OCI-LY3 (cell line): ENCODE measurements at regions not wholly inside any gene's neighbourhood (a gene's known extent, or its start where the extent isn't known, plus 50 kb on each side); places are given as distances from the start of the nearest gene placed in this dataset.

ENCODE experiments used
- H2AFZ ChIP-seq: fragments of 200-600, 300-600 bp; shearing (Covaris generic); 2 replicates; pipeline ENCODE4 v1.6.0; 2014; ENCODE audit warnings: antibody characterized with exemption, low read depth, low read length
- H3K27ac ChIP-seq: fragments of 200-600, 300-600 bp; sonication (generic); 2 replicates; pipeline ENCODE4 v1.5.1; 2014; ENCODE audit warnings: mild to moderate bottlenecking, low read length, moderate library complexity, mixed read lengths
- H3K27me3 ChIP-seq: fragments of 200-600, 300-600 bp; sonication (generic); 2 replicates; pipeline ENCODE4 v1.6.1; 2014; ENCODE audit warnings: low read depth, low read length, mixed read lengths
- H3K36me3 ChIP-seq: fragments of 200-600, 300-600 bp; sonication (generic); replicated peaks from 2 replicates; pipeline ENCODE3; 2014; ENCODE audit warnings: low read depth, low read length, mixed read lengths
- H3K4me1 ChIP-seq: fragments of 300-600, 200-600 bp; sonication (generic); 2 replicates; pipeline ENCODE4 v1.6.1; 2014; ENCODE audit warnings: low read length, mixed read lengths
- H3K4me2 ChIP-seq: fragments of 200-600, 300-600 bp; sonication (generic); 2 replicates; pipeline ENCODE4 v1.6.1; 2014; ENCODE audit warnings: low read length, mixed read lengths
- H3K4me3 ChIP-seq: fragments of 300-600, 200-600 bp; sonication (generic); 2 replicates; pipeline ENCODE4 v1.5.1; 2014; ENCODE audit warnings: antibody characterized with exemption, mild to moderate bottlenecking, low read length, moderate library complexity
- H3K79me2 ChIP-seq: fragments of 300-600, 200-600 bp; shearing (Covaris generic); 2 replicates; pipeline ENCODE4 v1.6.1; 2014; ENCODE audit warnings: mild to moderate bottlenecking, low read length, mixed read lengths
- H3K9ac ChIP-seq: fragments of 300-600, 200-600 bp; shearing (Covaris generic); 2 replicates; pipeline ENCODE4 v1.6.0; 2014; ENCODE audit warnings: mild to moderate bottlenecking, low read length, moderate library complexity
- H3K9me3 ChIP-seq: fragments of 200-600, 300-600 bp; shearing (Covaris generic); 2 replicates; pipeline ENCODE4 v1.6.1; 2014; ENCODE audit warnings: low read length, mixed read lengths; ENCODE audit not compliant: insufficient read depth
- H4K20me1 ChIP-seq: fragments of 200-600, 300-600 bp; sonication (generic); 2 replicates; pipeline ENCODE4 v1.6.1; 2016; ENCODE audit warnings: low read length, mixed read lengths; ENCODE audit not compliant: insufficient read depth
- EZH2phosphoT487 ChIP-seq: fragments of 200-600 bp; shearing (Covaris generic); IDR thresholded peaks from 2 replicates; pipeline ENCODE4 v1.6.1; 2018; ENCODE audit warnings: antibody characterized with exemption, mixed run types, low read depth
- TF ChIP-seq, protein P1 (sequence below): fragments of 200-600, 300-600 bp; sonication (generic); IDR thresholded peaks from 2 replicates; pipeline ENCODE4 v1.5.1; 2014; ENCODE audit warnings: antibody characterized with exemption, low read length, low read depth

DNA sequence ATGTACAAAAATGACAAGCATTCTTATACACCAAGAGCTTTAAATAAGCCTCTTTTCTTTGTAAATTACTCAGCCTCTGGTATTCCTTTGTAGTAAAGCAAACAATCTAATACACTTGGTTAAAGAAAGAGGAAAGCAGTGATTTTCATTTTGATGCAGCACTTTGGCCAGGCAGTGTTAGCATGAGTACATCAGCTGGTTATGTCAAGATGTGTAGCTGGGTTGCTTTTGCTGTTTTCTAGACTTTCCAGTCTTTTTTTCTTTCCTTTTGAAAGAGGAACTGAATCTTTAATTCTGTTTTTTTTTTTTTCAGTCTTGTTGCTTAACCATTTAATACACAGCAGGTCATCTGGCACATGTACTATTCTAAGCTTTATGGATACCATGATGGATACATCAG, 167.1 kb upstream of the AADAT start:
- Histone ChIP-seq H3K27ac (peak overlapping the region; percentile 56), H3K27me3 (no peaks in the 10 kb centered on the region), H3K4me2 (peak overlapping the region; percentile 17; the same call in 1 of the 2 replicates), H3K79me2 (no peaks in the 10 kb centered on the region), H3K9ac (no peak overlapping the region), H3K9me3 (peaks cover 9% of the 10 kb centered on the region; the same call in 1 of the 2 replicates), H3K4me3 (no peak overlapping the region), H2AFZ (no peak overlapping the region), H3K36me3 (peaks cover 23% of the 10 kb centered on the region), H4K20me1 (no peaks in the 10 kb centered on the region), H3K4me1 (peaks cover 33% of the 10 kb centered on the region)
- no peak for TF ChIP-seq EZH2phosphoT487
- TF ChIP-seq, protein P1, sequence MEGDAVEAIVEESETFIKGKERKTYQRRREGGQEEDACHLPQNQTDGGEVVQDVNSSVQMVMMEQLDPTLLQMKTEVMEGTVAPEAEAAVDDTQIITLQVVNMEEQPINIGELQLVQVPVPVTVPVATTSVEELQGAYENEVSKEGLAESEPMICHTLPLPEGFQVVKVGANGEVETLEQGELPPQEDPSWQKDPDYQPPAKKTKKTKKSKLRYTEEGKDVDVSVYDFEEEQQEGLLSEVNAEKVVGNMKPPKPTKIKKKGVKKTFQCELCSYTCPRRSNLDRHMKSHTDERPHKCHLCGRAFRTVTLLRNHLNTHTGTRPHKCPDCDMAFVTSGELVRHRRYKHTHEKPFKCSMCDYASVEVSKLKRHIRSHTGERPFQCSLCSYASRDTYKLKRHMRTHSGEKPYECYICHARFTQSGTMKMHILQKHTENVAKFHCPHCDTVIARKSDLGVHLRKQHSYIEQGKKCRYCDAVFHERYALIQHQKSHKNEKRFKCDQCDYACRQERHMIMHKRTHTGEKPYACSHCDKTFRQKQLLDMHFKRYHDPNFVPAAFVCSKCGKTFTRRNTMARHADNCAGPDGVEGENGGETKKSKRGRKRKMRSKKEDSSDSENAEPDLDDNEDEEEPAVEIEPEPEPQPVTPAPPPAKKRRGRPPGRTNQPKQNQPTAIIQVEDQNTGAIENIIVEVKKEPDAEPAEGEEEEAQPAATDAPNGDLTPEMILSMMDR: no peak

- Histone ChIP-seq H3K36me3 (peaks cover 13% of the 10 kb centered on the region), H3K27ac (no peak overlapping the region), H3K79me2 (no peaks in the 10 kb centered on the region), H3K9me3 (peaks cover 6% of the 10 kb centered on the region; the same call in 1 of the 2 replicates), H3K4me3 (no peak overlapping the region), H3K4me2 (no peak overlapping the region), H3K27me3 (no peaks in the 10 kb centered on the region), H4K20me1 (no peaks in the 10 kb centered on the region), H3K4me1 (peaks cover 14% of the 10 kb centered on the region), H3K9ac (no peak overlapping the region), H2AFZ (no peak overlapping the region)
- TF ChIP-seq, protein P1: no peak
- no peak for TF ChIP-seq EZH2phosphoT487
Measured at GRCh38 chr4:170248576-170248975, 158.8 kb upstream of the AADAT start.

- Histone ChIP-seq H3K4me3 (no peak overlapping the region), H3K36me3 (peaks cover 11% of the 10 kb centered on the region), H2AFZ (no peak overlapping the region), H4K20me1 (no peaks in the 10 kb centered on the region), H3K4me2 (no peak overlapping the region), H3K27me3 (no peaks in the 10 kb centered on the region), H3K9me3 (peaks cover 6% of the 10 kb centered on the region; the same call in 1 of the 2 replicates), H3K4me1 (peaks cover 14% of the 10 kb centered on the region), H3K9ac (no peak overlapping the region), H3K79me2 (no peaks in the 10 kb centered on the region), H3K27ac (no peak overlapping the region)
- TF ChIP-seq, protein P1: no peak
Measured at GRCh38 chr4:170248029-170248428, 158.3 kb upstream of the AADAT start.

DNA sequence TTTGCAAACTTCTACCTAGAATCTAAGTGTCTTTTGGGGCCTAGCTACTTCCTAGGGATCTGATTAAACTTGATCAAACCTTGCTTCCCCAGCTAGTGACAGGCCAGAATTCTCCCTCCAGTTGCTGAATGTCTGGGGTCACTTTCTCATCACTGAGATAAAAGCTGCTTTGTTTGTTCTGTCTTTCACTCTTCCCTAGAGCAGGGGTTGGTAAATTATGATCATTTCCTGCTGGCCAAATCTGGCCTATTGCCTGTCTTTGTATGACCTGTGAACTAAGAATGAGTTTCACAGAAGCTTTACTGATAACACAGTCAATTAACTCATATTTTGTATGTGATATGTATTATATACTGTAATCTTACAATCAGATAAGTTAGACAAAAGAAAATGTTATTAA, 157.8 kb upstream of the AADAT start:
- Histone ChIP-seq H3K4me2 (no peak overlapping the region), H4K20me1 (no peaks in the 10 kb centered on the region), H3K4me1 (peaks cover 14% of the 10 kb centered on the region), H3K36me3 (peaks cover 7% of the 10 kb centered on the region), H2AFZ (no peak overlapping the region), H3K9me3 (peaks cover 4% of the 10 kb centered on the region; the same call in 1 of the 2 replicates), H3K27me3 (no peaks in the 10 kb centered on the region), H3K4me3 (no peak overlapping the region), H3K79me2 (no peaks in the 10 kb centered on the region), H3K27ac (no peak overlapping the region), H3K9ac (no peak overlapping the region)
- TF ChIP-seq EZH2phosphoT487: no peak
